Keratinocyte (primary cell): ENCODE measurements at regions not wholly inside any gene's neighbourhood (a gene's known extent, or its start where the extent isn't known, plus 50 kb on each side); places are given as distances from the start of the nearest gene placed in this dataset.

ENCODE experiments used
- EZH2 ChIP-seq: IDR thresholded peaks from one replicate; pipeline ENCODE4 v1.6.1; 2012; ENCODE audit warnings: inconsistent platforms, mild to moderate bottlenecking, low read length, moderate library complexity
- TF ChIP-seq, protein P1 (sequence below), 3 experiments: IDR thresholded peaks in 1 of 3; conservative IDR thresholded peaks in 1 of 3; optimal IDR thresholded peaks in 1 of 3; 2 replicates in 2 of 3; 3 replicates in 1 of 3; pipeline versions ENCODE3 to v1.5.1; 2011; ENCODE audit warnings: low read length in 3 of 3, mild to moderate bottlenecking in 3 of 3, moderate library complexity in 2 of 3, control low read depth in 1 of 3, inconsistent platforms in 1 of 3; ENCODE audit not compliant: insufficient read depth in 2 of 3; ENCODE audit errors: extremely low read depth in 1 of 3

DNA sequence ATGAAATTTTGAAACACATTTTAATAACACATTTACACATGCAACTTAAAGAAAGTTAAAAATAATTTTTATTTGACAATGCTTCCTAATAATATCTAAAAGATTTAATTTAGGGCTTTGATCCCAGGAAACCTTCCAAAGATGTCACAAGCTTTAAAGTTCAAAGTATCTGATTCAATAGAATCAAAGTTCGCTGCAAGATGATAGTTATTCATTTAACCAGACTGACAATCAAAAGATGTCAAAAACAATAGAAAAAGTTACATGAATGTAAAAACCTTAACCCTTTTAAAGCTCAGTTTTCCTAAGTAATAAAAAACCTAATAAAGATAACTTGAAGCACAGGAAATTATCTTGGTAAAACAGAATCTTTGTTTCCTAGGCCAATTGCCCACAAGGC is 67.7 kb downstream of the SDR9C7 start:
- TF ChIP-seq, protein P1, sequence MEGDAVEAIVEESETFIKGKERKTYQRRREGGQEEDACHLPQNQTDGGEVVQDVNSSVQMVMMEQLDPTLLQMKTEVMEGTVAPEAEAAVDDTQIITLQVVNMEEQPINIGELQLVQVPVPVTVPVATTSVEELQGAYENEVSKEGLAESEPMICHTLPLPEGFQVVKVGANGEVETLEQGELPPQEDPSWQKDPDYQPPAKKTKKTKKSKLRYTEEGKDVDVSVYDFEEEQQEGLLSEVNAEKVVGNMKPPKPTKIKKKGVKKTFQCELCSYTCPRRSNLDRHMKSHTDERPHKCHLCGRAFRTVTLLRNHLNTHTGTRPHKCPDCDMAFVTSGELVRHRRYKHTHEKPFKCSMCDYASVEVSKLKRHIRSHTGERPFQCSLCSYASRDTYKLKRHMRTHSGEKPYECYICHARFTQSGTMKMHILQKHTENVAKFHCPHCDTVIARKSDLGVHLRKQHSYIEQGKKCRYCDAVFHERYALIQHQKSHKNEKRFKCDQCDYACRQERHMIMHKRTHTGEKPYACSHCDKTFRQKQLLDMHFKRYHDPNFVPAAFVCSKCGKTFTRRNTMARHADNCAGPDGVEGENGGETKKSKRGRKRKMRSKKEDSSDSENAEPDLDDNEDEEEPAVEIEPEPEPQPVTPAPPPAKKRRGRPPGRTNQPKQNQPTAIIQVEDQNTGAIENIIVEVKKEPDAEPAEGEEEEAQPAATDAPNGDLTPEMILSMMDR (optimal IDR thresholded peaks at IDR 0.05 in 1 of 3, IDR thresholded peaks at IDR 0.05 in 1 of 3, conservative IDR thresholded peaks at IDR 0.05 in 1 of 3; ENCODE audit: extremely low read depth in 1 of 3, insufficient read depth in 2 of 3, low read length in 3 of 3) = no peak
- TF ChIP-seq EZH2 = no peak
